ENCODE measurements at regions not wholly inside any gene's neighbourhood (a gene's known extent, or its start where the extent isn't known, plus 50 kb on each side); places are given as distances from the start of the nearest gene placed in this dataset.

GRCh38 chr6:9647071-9647445, 767.8 kb downstream of the TFAP2A start:
- TF ChIP-seq CTCF (conservative IDR thresholded peaks at IDR 0.05; ENCODE audit: low read depth, low read length), result no peak
- no peak for TF ChIP-seq EZH2 (IDR thresholded peaks at IDR 0.05; ENCODE audit: borderline replicate concordance, low read depth, low read length, poor library complexity, severe bottlenecking)

All from A673 (cell line).